HL-60 (cell line): ENCODE measurements at regions not wholly inside any gene's neighbourhood (a gene's known extent, or its start where the extent isn't known, plus 50 kb on each side); places are given as distances from the start of the nearest gene placed in this dataset.
"Not testable (repeated sequence)": the region's sequence is repeated elsewhere in the genome, so short reads cannot be mapped to it uniquely, and the experiment has no call there.

ENCODE experiments used
- GABPA ChIP-seq: IDR thresholded peaks from 2 replicates; pipeline ENCODE4 v1.6.1; 2012; ENCODE audit warnings: low read depth
- POLR2AphosphoS5 ChIP-seq: IDR thresholded peaks from 2 replicates; pipeline ENCODE4 v1.6.1; 2012; ENCODE audit warnings: low read depth
- SPI1 ChIP-seq: IDR thresholded peaks from 2 replicates; pipeline ENCODE4 v1.6.1; 2012; ENCODE audit warnings: low read depth, mild to moderate bottlenecking, borderline replicate concordance
- TF ChIP-seq, protein P1 (sequence below): IDR thresholded peaks from one replicate; pipeline ENCODE4 v1.5.1; 2011; ENCODE audit warnings: low read length, control low read depth, inconsistent platforms; ENCODE audit not compliant: insufficient read depth

DNA sequence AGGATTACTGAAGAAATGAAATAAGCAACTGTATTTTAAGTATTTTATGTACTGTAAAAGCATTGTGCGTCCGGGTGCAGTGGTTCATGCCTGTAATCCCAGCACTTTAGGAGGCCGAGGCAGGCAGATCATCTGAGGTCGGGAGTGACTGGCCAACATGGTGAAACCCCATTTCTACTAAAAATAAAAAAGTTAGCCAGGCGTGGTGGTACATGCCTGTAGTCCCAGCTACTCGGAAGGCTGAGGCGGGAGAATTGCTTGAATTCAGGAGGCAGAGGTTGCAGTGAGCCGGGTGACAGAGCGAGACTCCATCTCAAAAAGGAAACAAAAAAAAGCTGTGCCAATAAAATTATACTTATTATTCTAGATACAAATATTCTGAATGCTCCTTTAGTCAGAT is 215.4 kb upstream of the DMRT1 start:
- TF ChIP-seq, protein P1, sequence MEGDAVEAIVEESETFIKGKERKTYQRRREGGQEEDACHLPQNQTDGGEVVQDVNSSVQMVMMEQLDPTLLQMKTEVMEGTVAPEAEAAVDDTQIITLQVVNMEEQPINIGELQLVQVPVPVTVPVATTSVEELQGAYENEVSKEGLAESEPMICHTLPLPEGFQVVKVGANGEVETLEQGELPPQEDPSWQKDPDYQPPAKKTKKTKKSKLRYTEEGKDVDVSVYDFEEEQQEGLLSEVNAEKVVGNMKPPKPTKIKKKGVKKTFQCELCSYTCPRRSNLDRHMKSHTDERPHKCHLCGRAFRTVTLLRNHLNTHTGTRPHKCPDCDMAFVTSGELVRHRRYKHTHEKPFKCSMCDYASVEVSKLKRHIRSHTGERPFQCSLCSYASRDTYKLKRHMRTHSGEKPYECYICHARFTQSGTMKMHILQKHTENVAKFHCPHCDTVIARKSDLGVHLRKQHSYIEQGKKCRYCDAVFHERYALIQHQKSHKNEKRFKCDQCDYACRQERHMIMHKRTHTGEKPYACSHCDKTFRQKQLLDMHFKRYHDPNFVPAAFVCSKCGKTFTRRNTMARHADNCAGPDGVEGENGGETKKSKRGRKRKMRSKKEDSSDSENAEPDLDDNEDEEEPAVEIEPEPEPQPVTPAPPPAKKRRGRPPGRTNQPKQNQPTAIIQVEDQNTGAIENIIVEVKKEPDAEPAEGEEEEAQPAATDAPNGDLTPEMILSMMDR: not testable (repeated sequence)
- not testable (repeated sequence) for TF ChIP-seq POLR2AphosphoS5, SPI1, GABPA
